CD4-positive, alpha-beta T cell treated with Interleukin-17A for 4 hours (primary cell): ENCODE measurements at regions not wholly inside any gene's neighbourhood (a gene's known extent, or its start where the extent isn't known, plus 50 kb on each side); places are given as distances from the start of the nearest gene placed in this dataset.
"Not testable (repeated sequence)": the region's sequence is repeated elsewhere in the genome, so short reads cannot be mapped to it uniquely, and the experiment has no call there.

ENCODE experiments used
- DNase-seq: peaks from one replicate; pipeline ENCODE4 v3.0.0-alpha.2; 2020; ENCODE audit warnings: mixed read lengths

DNA sequence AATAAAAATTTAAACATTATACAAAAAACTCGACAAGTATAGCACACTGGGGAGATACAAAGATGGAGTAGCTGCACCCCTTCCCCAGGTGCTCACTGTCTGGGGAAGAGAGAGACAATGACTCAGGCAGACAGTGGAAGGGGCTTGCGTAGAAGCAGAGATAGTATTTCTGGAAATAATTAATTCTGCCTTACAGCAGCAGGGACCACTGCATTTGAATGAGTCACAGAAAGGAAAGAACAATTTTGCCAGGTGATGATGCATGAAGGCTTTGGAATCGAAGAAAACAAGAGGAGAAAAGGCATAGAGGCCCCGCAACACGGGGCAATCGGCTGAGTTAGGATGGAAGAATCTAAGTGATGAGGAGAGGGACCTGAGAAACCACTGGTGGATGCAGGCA is 447.4 kb downstream of the EFNB2 start:
- no peak for DNase-seq

DNA sequence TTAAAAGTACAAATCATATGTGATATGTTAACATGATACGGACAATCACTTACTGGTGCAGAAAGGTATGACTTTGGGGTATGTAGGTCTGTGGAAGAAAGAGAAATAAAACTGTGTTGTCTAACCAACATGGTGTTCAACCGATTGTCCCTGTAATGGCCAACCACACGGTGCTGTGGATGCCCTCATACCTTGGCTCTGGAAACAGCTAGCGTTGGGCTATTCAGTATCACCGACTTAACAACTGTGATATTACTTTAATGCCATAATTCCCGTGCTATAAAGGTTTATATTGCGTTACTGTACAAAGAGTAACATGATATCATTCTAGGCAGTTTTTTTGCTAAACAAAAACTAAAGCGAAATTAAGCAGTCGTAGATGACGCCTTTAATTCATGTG is 448.3 kb downstream of the EFNB2 start:
- no peak for DNase-seq

DNA sequence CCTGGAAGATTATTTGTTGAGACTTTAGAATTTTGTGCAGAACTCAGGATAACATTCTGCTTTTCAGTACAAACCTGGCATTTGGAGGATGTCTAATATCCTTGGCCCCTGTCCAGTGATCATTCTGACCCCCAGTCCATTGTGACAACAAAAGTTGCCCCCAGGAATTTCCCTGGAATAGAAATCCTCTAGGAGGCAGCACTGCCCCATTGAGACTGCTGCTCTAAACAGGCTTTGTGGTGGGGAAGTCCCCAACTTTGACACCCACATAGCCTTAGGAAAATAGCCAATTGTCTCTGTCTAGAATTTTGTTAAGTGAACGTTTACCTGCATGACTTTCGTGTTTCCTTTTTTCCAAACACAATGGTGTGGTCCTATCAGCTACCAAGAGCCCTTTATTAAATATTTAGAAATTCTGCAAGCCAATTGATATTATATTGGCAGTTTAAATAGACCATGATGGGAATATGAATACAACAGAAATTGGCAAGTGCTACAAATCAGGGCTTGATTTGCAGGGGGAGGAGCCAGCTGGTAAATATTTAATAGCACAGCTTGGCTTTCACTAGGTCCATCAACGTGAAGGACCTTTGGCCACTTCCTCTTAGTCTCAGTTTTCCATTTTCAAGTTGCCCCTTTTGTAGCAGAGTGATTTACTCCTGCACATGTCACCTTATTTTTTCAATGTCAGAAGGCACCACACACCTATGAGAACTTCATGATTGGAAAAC is 451.7 kb downstream of the EFNB2 start:
- no peak for DNase-seq

DNA sequence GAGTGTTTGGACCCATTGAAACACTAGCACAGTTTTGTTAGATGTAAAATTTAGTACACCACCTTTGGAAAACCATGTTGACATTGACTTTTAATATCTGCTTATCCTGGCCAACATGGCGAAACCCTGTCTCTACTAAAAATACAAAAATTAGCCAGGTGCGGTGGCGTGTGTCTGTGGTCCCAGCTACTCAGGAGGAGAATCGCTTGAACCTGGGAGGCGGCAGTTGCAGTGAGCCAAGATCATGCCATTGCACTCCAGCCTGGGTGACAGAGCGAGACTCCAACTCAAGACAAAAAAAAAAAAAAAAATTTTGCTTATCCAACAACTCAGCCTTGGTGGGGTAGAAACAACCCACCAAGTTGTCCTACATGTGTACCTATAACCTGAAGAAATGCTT is 454.2 kb downstream of the EFNB2 start:
- not testable (repeated sequence) for DNase-seq

DNA sequence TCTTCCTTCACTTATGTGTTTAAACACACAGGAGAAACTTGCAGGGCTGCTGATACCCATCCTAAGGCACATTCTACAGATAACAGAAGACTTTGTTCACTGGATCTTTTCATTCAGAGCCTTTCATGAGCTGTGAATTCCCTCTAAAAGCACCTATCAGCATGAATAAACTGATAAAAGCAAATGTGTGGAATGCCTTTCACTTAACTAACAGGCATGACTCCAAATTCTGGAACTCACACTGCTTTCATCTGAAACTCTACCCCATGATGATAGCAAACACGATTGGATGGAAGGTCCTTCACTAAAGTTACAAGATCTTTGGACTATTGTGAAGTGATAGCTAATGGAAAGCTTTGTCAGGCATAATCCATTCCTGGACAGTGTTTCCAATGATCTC is 457.3 kb downstream of the EFNB2 start:
- no peak for DNase-seq

DNA sequence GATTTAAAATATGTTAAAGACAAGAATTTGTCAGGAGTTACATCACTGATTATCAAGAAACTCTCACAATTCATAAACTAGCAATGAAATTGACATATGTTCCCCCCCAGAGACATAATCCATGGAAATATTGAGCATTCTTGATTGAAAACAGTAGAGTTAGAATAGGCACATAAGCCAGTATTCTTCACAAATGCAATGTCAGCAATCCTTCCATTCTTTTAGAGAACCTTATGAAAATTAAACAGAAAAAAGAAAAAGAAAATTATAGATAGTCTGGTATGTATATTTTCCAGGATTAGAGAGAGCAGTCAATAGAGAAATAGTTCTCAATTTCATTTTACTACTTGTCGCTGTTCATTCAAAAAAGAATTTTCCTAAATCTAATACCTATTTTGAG is 458.4 kb downstream of the EFNB2 start:
- no peak for DNase-seq

DNA sequence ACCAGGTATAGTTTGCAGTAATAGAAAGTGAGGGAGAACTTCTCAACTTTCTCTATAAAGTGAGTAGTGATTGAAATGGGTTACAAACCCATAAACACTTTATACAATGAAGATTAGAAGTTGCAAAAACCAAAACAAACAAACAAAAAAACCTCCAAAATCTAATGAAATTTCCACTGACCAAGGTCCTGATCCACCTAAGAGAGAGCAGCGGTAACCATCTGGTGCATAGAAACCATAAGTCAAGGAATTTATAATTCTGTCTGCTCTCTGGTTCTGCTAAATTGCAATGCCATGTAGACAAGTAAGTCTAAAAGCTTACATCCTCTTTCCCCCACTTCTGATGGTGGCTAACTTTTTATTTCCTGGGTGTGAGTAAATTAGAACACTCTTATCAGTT is 463.4 kb downstream of the EFNB2 start:
- DNase-seq: no peak

DNA sequence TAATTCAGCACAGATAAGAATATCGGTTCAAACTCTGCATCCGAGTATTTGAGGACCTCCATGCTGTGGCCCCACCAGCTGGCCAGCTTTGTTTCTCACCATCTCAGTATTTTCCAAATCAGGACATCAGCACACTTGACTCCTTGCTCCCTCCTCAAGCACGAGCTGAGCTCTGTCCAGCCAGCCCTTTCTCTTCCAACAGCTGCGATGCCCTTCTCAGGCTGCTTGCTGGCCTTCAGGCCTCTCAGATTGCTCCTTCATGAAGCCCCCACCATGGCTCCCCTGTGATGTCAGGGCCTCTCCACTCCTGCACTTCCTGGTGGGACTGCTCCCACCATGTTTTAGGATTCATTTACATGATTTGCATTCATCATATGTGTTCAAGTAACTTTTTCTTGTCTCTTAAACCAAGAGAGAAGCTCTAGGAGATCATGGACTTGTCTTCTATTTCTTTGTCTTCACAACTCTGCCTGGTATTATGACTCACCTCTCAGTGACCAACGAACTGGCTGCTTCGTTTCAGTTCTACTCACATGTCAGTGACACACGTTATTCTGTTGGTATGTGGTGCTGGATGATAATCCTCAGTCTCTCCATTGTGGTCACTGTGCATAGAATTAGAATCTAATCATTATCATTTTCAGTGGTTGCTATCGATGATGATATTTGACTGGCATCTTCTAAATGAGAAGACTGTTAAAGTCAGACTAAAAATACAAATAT is 471.7 kb downstream of the EFNB2 start:
- no peak for DNase-seq

DNA sequence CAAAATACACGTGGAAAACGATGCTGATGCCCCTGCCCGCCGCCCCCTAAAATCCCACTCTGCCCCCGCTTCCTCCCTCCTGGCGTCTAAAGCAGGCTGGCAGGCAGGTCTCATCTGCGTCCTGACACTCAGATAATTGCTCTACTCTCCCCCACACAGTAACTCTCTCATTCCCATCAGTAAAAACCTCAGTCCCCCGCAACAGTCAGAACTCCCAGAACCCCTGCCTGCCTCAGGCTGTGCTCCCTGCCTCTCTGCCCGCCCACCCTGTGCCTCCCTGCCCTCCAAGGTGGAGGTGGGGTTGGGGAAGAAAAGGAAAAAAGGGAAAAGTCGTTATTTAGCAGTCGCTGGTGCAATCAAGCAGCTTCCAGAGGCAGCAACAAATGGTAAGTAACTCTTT is 473.7 kb downstream of the EFNB2 start:
- no peak for DNase-seq

DNA sequence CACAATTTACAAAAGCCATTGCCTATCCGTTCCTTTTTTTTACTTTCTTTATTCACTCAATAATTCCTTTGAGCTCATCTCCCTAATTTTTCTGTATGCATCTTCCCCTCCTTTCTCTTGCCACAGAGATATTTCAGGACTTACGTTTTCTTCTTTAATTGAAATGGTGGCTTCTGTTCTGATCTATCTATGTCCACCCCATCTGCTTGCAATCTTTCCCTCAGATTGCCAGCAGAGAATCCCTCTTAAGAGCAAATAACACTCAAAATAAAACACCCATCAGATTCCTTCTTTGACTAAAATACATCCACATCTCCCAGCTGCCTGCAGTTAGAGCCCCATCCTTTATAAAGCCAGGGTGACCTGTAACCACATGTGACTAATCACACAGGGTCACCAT is 478.6 kb downstream of the EFNB2 start:
- DNase-seq: no peak

DNA sequence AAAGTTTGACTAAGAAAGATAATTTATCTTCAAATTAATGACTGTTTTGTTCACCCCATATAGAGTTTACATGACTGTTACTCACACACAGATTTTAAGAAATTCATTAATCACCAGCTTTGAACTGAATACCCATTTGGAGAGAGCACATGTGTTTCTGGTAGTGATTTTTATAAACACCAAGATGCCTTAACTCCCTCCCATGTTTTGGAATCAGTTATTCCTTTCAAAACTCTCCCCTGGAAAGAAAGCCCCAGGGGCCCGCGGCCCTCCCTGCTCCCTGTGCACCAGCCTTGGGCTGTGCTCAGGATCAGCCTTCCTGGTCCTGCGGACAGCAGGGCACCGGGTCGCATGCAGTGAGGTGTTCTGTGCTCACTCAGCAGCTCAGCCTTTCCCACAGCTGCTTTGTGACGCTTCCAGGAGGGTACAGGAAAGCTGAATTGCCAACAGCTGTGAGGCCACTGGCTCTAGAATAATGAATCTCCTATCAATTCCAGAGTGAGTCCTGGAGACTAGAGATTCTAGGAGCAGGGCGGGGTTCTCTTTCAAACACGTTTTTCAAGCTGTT is 483.2 kb downstream of the EFNB2 start:
- DNase-seq: no peak

DNA sequence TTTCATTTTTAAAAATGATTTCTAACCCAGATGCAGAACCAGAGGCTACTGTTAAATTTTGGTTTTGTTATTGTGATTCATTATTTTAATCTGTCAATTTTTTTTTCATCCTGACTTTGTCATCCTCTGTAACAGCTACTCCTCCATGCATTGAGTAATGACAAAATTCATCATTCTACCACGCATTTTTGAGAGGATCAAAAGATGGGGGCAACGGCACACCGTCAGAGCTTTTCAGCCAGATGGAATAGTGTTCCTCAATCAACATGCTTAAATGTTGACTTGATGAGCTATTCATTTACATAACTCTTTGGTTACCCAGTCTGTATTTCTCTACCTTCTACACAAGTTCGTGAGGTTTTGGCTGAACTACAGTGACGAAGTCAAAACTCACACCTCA is 486.3 kb downstream of the EFNB2 start:
- DNase-seq: no peak

DNA sequence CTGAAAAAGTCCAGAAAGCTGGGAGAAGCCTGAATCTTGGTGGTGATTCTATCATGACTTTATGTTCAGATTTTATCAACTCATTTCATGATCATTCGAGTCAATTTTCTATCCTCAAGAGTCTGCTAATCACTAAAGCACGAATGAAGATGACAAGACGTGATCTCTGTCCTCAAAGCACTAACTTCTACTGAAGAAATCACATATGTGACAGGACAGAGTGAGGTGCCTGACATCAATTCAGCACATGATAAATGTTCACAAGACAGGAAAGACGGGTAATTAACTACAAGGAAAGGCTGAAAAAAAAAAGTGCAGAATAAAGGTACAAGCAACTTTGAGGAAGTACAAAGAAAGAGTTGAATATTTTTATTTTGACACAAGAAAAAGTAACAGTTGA is 487.1 kb downstream of the EFNB2 start:
- DNase-seq: no peak

DNA sequence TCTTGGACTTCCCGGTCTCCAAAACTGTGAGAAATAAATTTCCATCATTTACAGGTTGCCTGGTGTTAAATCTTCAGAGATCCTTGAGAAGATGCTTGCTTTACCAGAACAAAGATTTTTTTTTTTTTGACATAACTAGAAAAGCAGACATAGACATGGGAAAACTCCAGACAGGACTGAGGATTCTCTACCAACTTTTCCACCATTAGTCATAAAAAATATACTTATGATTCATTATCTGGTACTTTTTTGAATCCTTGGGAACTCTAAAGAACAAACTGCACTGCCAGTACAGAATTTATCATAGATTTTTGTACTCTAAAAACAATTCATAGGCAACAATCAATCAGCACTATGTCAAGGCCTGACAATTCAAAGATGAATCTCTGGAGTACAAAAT is 487.6 kb downstream of the EFNB2 start:
- DNase-seq: no peak

DNA sequence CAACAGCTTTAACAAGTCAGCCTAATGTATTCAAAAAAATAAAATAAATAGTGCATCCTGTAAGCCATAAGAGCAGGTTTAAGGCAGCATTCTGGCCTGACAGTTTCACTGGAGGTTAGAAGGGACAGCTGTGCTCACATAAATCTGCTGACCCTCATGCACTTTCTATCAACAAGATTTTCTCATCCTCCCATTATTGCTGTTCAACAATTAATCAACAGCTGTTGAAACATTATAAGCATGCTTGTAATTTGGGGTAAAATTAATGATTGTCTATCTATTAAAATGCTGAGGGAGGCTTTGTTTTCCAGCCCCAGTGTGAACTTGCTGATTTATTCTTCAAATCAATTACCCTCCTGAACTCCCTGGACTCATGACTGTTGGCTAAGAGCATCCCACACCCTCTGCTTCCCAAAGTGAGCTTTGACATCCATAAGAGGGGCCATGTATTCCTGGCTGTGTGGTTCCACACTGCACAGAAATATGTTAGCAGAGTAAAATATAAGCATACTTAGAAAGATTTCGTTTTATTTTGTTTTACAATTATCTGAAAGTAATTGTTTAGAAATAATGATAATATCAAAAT is 492.4 kb downstream of the EFNB2 start:
- DNase-seq: no peak

DNA sequence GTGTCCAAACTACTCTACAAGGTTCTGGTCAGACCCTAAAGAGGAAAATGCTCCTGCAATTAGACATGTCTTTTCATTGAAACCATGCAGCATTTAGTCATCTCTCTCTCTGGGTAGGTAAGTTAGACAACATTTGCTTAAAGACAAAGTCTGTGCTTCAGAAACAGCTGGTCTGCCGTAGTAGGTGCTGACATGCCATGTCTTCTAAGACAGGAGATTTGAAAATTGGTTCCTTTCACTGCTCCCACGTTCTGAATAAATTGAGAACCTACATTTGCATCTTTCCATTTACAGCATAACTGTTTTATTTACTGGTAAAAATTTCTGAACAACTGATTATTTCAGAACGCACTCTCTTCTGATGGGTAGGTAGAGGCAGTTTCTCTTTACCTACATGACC is 494.0 kb downstream of the EFNB2 start:
- DNase-seq: no peak

DNA sequence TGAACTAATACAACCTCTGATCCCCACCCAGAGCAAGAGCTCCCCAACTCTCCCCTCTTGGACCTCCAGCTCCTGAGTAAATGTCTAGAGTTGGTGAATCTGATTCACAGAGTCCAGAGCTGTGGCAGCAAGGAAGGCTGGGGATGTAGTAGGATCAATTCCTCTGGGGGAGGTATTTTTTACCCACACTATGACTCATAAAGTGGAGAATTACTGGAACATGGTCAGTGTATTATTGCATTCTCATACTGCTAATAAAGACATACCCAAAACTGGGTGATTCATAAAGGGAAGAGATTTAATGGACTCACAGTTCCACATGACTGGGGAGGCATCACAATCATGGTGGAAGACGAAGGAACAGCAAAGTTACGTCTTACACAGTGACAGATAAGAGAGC is 496.7 kb downstream of the EFNB2 start:
- DNase-seq: no peak

DNA sequence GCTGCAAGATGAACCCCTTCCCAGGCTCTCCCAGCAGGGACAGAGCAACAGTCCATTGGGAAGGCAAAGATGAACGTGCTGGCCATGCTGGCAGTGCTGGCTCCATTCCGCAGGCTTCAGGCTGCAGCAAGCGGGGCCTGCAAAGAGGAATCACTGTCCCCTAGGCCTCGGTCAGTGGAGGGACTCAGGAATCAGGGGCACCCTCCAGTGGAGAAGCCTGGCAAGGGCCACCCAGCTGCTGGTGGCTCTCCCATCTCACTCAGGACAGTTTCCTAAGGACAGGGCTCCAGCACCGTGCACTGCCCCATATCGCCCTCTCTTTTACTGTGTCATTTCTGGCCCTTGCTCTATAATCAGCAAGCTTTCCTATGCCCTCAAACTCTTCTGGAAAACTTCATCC is 498.6 kb downstream of the EFNB2 start:
- no peak for DNase-seq

DNA sequence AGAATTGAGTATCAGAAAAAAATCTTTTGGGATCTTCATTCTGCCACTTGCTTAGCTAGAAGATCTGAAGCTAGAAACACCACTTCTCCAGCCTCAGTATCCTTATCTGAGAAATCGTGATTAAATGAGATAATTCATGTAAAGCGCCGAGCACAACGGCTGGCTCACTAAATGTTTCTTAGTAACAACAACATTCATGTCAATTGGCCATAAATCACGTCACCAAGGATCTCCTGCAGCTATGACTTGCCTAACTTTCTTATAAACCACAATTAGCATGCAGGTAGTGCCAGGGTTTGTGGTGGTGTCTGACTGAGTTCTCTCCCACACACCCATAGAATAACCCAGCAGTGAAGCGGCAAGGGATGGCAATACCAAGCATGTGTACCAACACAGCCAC is 501.3 kb downstream of the EFNB2 start:
- DNase-seq: no peak

DNA sequence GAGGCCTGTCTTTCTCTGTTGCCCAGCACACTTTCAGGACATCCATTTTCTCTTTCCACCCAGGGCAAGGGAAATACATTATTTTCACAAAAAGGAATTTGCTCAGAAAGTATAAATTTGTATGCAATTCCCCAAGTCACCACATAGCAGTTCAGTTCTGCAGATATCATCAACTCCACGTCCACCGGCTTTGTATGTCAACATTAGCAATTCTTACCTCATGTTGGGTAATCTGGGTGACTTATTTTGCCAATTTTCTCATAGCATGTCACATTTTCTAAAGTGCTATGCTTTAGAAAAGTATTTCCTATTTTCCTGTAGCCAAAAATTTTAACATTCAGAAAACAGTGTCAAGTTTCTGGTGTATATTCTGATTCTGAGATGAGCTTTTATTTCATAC is 501.8 kb downstream of the EFNB2 start:
- no peak for DNase-seq

DNA sequence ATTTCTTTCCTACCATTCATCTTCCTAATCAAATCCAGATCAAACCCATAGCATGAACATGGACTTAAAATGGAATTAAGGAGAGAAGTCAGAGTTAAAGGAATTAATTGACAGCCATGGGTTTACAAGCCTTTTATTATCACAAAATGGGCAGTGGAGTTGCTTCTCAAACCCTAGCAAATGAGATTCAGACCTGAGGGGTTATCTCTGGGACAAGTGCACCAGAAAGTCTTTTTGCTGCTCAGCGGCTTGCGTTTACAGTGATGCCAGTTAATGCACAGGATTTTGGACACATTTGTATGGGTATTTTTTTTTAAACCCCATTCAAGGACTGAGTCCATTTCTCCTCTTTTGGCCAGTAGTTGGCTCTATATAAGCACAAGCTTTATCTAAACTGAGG is 503.0 kb downstream of the EFNB2 start:
- DNase-seq: no peak

DNA sequence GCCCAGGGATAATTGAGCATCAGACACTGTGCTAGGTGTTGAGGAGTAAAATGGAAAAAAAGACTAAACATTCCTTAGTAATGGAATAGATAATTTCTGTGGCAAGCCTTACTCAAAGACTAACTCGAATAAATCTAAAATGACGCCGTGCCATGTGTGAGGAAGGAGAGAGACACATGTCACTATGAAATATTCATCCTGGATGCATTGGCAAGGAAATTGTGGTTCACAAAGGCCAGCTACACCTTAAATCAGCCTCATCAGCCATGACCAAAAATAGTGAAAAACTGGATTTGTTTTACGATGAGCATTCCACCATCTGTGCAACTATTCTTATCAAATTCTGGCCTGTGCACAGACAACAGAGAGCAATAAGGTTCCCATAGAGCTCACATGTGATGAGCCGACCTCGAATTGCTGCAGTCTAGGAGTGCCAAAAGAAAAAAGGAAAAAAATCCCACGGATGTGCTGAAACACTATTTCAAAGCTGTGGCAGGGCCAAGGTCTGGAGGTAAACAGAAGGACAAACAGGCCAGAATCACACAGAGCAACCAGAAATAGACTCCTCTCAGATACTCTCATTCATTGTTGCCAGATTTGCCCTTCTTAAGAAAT is 505.7 kb downstream of the EFNB2 start:
- no peak for DNase-seq

DNA sequence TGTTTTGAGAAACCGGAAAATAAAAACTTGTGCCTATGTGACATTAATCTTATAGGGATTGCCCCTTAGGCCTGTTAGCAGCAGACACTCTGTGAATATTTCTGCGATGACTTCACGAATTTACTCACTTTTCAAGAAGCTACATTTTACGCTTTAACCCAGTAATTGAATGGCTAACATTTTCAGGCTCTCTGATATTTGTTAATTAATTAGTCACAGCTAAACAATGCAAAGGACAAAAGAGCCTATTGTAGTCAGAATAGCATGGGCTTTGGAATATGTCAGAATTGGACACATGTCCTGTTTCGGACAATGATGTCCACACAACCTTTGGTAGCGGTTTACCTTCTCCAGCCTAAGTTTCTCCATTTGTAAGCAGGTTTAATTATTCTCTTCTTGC is 506.6 kb downstream of the EFNB2 start:
- DNase-seq: no peak

DNA sequence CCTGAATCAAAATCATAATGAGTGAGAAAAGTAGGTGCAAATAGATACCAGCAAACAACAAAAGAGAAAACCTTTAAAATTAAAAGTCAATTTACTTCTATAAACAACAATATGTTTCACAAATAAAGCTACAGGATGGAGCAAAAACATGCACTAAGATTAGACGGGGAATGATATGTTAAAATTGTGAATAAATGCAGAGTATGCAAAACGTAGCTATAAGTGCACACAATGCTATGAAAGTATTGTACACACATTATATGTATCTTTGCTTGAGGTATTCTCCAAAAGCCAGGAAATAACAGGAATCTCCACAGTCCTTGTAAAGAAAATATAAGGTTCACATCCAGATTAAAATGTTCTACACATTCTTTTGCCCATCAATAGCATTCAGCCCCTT is 523.9 kb downstream of the EFNB2 start:
- DNase-seq: no peak
